PC-9 (cell line): ENCODE measurements at regions not wholly inside any gene's neighbourhood (a gene's known extent, or its start where the extent isn't known, plus 50 kb on each side); places are given as distances from the start of the nearest gene placed in this dataset.

Experiments
- BruUV-seq: library from RNA; stranded (reverse); fragments of 400-500 nt; replicated peaks from 2 replicates; lab custom pipeline; 2021; lab: Mats Ljungman, UMichigan
- CTCF ChIA-PET: fragments of 300-600 bp; sonication (Branson Sonifier 250); formaldehyde crosslinking; loops from one replicate; lab custom pipeline; 2022; ENCODE audit warnings: antibody characterized with exemption; lab: Charles Lee
- POLR2A ChIA-PET: fragments of 300-600 bp; sonication (Branson Sonifier 250); formaldehyde crosslinking; loops from one replicate; lab custom pipeline; 2022; ENCODE audit warnings: antibody characterized with exemption; ENCODE audit not compliant: unreplicated experiment; lab: Charles Lee
- DNase-seq, 2 experiments: peaks; one replicate each; pipeline versions ENCODE4 v3.0.0 to v3.0.0-alpha.2; 2015 to 2022; ENCODE audit warnings: mixed read lengths in 1 of 2
- H2AFZ ChIP-seq: fragments of 200-600 bp; sonication (generic); 2 replicates; pipeline ENCODE4 v1.8.1; 2017; ENCODE audit warnings: antibody characterized with exemption
- H3F3A ChIP-seq: fragments of 200-600 bp; sonication (generic); 2 replicates; pipeline ENCODE4 v1.8.1; 2017; ENCODE audit warnings: antibody characterized with exemption, mild to moderate bottlenecking, low read depth; ENCODE audit not compliant: insufficient read depth
- H3K27ac ChIP-seq: fragments of 200-600 bp; sonication (generic); 2 replicates; pipeline ENCODE4 v1.6.1; 2016; ENCODE audit warnings: mixed run types
- H3K27me3 ChIP-seq: fragments of 200-600 bp; sonication (generic); 2 replicates; pipeline ENCODE4 v1.6.1; 2016; ENCODE audit warnings: low read depth, mixed run types; ENCODE audit not compliant: insufficient read depth
- H3K36me3 ChIP-seq: fragments of 200-600 bp; sonication (generic); 2 replicates; pipeline ENCODE4 v1.6.1; 2016; ENCODE audit warnings: low read depth, mixed run types
- H3K4me1 ChIP-seq: fragments of 200-600 bp; sonication (generic); replicated peaks from 2 replicates; pipeline ENCODE4 v1.6.1; 2016; ENCODE audit warnings: mixed run types; ENCODE audit not compliant: insufficient read depth
- H3K4me2 ChIP-seq: fragments of 200-600 bp; sonication (generic); 2 replicates; pipeline ENCODE4 v1.6.1; 2017; ENCODE audit warnings: mixed run types
- H3K4me3 ChIP-seq: fragments of 200-600 bp; sonication (generic); 2 replicates; pipeline ENCODE4 v1.6.1; 2016; ENCODE audit warnings: mixed run types
- H3K79me2 ChIP-seq: fragments of 200-600 bp; sonication (generic); 2 replicates; pipeline ENCODE4 v1.6.1; 2017; ENCODE audit warnings: low read depth, mixed run types
- H3K9me2 ChIP-seq: fragments of 200-600 bp; sonication (generic); 2 replicates; pipeline ENCODE4 v1.8.1; 2017; ENCODE audit warnings: mild to moderate bottlenecking; ENCODE audit not compliant: insufficient read depth
- H3K9me3 ChIP-seq: fragments of 200-600 bp; sonication (generic); 2 replicates; pipeline ENCODE4 v1.8.1; 2016; ENCODE audit warnings: low read depth; ENCODE audit not compliant: insufficient read depth
- H4K20me1 ChIP-seq: fragments of 200-600 bp; sonication (generic); 2 replicates; pipeline ENCODE4 v1.8.1; 2017; ENCODE audit not compliant: insufficient read depth
- EZH2 ChIP-seq: fragments of 200-600 bp; sonication (generic); IDR thresholded peaks from 2 replicates; pipeline ENCODE4 v1.8.0; 2017; ENCODE audit warnings: antibody characterized with exemption, low read depth
- intact Hi-C: fragments of 100-400 bp; cut with micrococcal nuclease; formaldehyde crosslinking; loops from one replicate; pipeline ENCODE4 v1.10.0; 2022; ENCODE audit not compliant: unreplicated experiment
- TF ChIP-seq, protein P1 (sequence below): fragments of 200-600 bp; sonication (generic); conservative IDR thresholded peaks from 2 replicates; pipeline ENCODE4 v1.6.1; 2017; ENCODE audit warnings: mixed run types, antibody characterized with exemption, mild to moderate bottlenecking, moderate library complexity

DNA sequence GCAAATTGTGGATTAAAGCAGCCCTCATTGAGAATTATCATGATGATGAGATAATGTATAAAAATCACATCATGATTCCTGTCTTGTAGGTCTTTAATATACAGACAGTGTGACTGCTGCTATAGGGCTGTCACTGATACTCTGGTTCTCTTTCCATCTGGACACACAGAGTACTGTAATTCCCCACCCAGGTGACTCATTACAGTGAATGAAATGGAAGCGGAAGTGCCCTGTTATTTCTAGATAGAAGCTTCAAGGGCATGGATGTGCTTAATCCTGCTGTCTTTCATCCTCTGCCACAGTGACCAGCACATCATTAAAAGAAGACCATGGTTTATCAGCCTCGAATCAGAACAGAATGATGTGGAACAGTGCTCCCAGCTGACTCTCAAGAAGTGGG lies 1234.0 kb downstream of the SORCS3 start:
- no peaks in the 10 kb centered on the region for H3K9me3 ChIP-seq
- no peaks in the 10 kb centered on the region for H3K36me3 ChIP-seq
- no peak overlapping the region for H2AFZ ChIP-seq
- no peak for DNase-seq
- H4K20me1 ChIP-seq, result no peaks in the 10 kb centered on the region
- ChIA-PET POLR2A (no interaction called here), CTCF (no interaction called here)
- no peak overlapping the region for H3K4me2 ChIP-seq
- H3K27me3 ChIP-seq, result no peaks in the 10 kb centered on the region
- intact Hi-C loops, result no loop called here
- no peaks in the 10 kb centered on the region for H3F3A ChIP-seq
- BruUV-seq, result no TSS peak
- H3K4me1 ChIP-seq, result no peaks in the 10 kb centered on the region
- H3K27ac ChIP-seq, result no peak overlapping the region
- H3K9me2 ChIP-seq, result no peaks in the 10 kb centered on the region
- no peak overlapping the region for H3K4me3 ChIP-seq
- TF ChIP-seq EZH2, result no peak
- TF ChIP-seq, protein P1, sequence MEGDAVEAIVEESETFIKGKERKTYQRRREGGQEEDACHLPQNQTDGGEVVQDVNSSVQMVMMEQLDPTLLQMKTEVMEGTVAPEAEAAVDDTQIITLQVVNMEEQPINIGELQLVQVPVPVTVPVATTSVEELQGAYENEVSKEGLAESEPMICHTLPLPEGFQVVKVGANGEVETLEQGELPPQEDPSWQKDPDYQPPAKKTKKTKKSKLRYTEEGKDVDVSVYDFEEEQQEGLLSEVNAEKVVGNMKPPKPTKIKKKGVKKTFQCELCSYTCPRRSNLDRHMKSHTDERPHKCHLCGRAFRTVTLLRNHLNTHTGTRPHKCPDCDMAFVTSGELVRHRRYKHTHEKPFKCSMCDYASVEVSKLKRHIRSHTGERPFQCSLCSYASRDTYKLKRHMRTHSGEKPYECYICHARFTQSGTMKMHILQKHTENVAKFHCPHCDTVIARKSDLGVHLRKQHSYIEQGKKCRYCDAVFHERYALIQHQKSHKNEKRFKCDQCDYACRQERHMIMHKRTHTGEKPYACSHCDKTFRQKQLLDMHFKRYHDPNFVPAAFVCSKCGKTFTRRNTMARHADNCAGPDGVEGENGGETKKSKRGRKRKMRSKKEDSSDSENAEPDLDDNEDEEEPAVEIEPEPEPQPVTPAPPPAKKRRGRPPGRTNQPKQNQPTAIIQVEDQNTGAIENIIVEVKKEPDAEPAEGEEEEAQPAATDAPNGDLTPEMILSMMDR, result no peak
- no peaks in the 10 kb centered on the region for H3K79me2 ChIP-seq

DNA sequence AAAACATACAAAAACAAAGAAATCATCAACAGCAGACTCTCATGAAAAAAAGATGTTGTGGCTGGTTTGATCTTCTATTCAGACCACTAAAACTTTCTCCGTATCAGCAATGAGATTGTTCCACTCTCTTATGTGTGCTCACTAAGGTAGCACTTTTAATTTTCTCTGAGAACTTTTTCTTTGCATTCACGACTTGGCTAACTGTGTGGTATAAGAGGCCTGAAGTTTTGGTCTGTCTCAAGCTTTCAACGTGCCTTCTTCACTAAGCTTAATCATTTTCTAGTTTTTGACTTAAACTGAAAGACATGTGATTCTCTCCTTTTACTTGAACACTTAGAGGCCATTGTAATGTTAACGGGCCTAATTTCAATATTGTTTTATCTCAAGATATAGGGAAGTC lies 1231.6 kb downstream of the SORCS3 start:
- H3K4me1 ChIP-seq, result no peaks in the 10 kb centered on the region
- H3F3A ChIP-seq, result no peaks in the 10 kb centered on the region
- no peak overlapping the region for H3K4me2 ChIP-seq
- BruUV-seq, result no TSS peak
- H3K9me3 ChIP-seq, result no peaks in the 10 kb centered on the region
- H2AFZ ChIP-seq, result no peak overlapping the region
- no peaks in the 10 kb centered on the region for H3K36me3 ChIP-seq
- no peak overlapping the region for H3K4me3 ChIP-seq
- intact Hi-C loops, result no loop called here
- ChIA-PET POLR2A (no interaction called here), CTCF (no interaction called here)
- H4K20me1 ChIP-seq, result no peaks in the 10 kb centered on the region
- H3K79me2 ChIP-seq, result no peaks in the 10 kb centered on the region
- H3K27me3 ChIP-seq, result no peaks in the 10 kb centered on the region
- no peak for DNase-seq
- no peaks in the 10 kb centered on the region for H3K9me2 ChIP-seq
- TF ChIP-seq, protein P1, result no peak
- no peak for TF ChIP-seq EZH2
- H3K27ac ChIP-seq, result no peak overlapping the region

DNA sequence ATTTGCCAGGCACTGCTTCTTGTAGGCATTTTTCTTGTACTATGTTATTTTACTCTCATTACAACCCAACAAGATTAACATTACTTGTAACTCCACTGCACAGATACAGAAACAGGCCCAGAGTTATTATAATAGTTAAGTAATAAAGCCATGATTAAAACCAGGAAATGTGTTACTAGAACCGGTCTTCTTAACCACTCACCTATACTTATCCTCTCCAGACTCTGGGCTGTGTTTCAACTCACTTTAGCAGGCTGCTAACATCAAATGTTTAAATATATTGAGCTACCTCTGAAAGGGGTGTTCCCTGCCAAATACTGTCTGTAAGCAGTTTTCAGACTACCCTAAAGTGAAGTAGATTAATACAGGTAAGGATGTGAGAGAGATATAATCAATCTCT lies 1227.8 kb downstream of the SORCS3 start:
- ChIA-PET CTCF (no interaction called here), POLR2A (no interaction called here)
- no peak for DNase-seq
- BruUV-seq, result no TSS peak
- H3K4me2 ChIP-seq, result no peak overlapping the region
- H3K27ac ChIP-seq, result no peak overlapping the region
- no peaks in the 10 kb centered on the region for H3K4me1 ChIP-seq
- H3F3A ChIP-seq, result no peaks in the 10 kb centered on the region
- no peak for TF ChIP-seq EZH2
- TF ChIP-seq, protein P1, result no peak
- H3K79me2 ChIP-seq, result no peaks in the 10 kb centered on the region
- no peaks in the 10 kb centered on the region for H3K36me3 ChIP-seq
- no peaks in the 10 kb centered on the region for H3K9me3 ChIP-seq
- no peaks in the 10 kb centered on the region for H4K20me1 ChIP-seq
- no peak overlapping the region for H3K4me3 ChIP-seq
- H3K9me2 ChIP-seq, result no peaks in the 10 kb centered on the region
- intact Hi-C loops, result no loop called here
- no peak overlapping the region for H2AFZ ChIP-seq
- H3K27me3 ChIP-seq, result no peaks in the 10 kb centered on the region
